Stimulated activated CD4-positive, alpha-beta T cell treated with anti-CD3 and anti-CD28 coated beads, TNF-alpha, amount 100 ng/mL, for 24 hours (primary cell): ENCODE measurements at regions not wholly inside any gene's neighbourhood (a gene's known extent, or its start where the extent isn't known, plus 50 kb on each side); places are given as distances from the start of the nearest gene placed in this dataset.
"Not testable (repeated sequence)": the region's sequence is repeated elsewhere in the genome, so short reads cannot be mapped to it uniquely, and the experiment has no call there.

Experiments
- DNase-seq, 3 experiments: peaks; one replicate each; pipeline ENCODE4 v3.0.0-alpha.2; 2020; ENCODE audit warnings: low read depth in 3 of 3

DNA sequence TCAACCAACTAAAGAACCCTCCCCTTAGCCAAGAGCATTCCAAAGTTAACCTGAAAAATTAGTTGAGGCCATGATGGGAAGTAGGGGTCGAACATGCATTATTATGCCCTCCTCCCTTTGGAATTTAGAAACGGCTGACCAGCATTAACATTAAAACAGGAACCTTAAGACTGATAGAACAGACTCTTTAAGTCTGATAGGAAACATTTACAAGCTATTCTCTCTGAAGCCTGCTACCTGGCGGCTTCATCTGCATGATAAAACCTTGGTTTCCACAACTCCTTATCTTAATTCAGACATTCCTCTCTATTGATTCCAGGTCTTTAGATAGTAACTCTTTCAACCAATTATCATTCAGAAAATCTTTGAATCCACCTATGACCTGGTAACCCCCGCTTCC lies 331.0 kb downstream of the CGGBP1 start:
- no peak for DNase-seq

DNA sequence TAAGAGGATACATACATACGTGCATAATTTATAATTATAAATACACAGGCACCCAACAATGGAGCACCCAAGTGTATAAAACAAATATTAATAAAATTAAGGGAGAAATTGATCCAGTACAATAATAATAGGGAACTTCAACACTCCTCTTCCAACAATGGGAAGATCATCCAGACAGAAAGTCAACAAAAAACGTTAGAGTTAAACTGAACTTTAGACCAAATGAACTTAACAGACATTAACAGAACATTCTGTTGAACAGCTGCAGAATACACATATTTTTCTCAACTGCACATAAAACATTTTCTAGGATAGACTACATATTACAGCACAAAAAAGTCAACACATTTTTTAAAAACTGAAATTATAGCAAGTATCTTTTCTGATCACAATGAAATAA lies 339.7 kb downstream of the CGGBP1 start:
- no peak for DNase-seq

DNA sequence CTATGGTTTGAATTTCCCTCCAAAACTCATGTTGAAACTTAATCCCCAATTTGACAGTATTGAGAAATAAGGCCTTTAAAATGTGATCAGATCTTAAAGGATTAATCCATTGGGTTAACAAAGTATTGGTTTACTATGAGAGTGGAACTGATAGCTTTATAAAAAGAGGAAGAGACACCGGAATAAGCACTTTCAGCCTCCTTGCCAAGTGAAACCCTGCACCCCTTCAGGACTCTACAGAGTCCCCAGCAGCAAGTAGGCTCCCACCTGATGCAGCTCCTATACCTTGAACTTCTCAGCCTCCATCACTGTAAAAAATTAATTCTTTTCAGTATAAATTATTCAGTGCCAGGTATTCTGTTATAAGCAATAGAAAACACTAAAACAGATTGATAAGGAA lies 348.3 kb downstream of the CGGBP1 start:
- DNase-seq = no peak

DNA sequence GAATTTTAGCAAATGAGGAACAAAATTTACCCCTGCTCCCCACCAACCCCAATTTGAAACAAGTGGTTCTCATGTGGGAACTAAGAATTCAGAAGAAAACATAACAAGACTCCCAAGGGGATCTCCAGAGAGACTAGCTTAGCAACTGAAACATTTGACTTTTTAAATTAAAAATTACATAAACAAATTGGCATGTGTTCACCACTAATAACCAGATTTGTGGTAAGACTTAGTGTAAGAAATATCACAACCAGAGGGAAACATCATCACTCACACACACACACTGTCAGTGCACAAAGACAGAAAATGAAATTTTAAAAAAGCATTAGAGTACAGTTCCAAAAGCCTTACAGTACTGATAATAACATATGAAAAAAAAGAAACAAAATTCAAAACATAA lies 348.8 kb downstream of the CGGBP1 start:
- DNase-seq = no peak

DNA sequence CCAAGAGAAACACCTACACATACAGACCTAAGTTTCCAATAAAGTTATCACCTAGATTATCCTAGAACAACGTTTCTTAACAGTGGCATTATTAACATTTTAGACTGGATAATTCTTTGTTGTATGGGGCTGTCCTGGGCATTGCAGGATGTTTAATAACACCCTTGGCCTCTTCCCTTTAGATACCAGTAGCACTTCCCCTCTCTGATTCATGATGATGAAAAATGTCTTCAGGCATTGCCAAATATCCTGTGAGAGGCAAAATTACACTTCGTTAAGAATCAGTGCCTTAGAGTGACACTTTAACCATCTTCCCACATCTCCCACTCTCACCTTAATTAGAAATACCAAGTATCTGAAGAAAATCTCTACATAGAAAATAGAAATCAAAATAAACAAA lies 352.6 kb downstream of the CGGBP1 start:
- no peak for DNase-seq

DNA sequence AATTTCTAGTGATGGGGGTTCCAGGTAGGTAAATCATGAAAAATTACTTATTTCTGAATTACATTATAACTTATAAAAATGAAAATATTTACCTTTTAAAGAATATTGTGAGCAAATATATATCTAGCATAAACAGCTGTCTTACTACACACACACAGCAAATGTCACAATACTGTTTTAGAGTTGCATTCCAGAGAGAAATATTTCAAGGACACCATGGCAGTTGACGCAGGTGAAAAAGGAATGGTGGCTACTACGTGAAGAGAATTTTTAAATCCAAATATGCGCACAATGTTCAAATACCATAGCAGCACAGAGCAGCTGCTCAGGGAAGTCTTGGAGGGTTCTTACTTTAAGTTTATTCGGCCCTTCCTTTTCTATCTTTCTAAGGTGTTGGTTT lies 356.2 kb downstream of the CGGBP1 start:
- no peak for DNase-seq

DNA sequence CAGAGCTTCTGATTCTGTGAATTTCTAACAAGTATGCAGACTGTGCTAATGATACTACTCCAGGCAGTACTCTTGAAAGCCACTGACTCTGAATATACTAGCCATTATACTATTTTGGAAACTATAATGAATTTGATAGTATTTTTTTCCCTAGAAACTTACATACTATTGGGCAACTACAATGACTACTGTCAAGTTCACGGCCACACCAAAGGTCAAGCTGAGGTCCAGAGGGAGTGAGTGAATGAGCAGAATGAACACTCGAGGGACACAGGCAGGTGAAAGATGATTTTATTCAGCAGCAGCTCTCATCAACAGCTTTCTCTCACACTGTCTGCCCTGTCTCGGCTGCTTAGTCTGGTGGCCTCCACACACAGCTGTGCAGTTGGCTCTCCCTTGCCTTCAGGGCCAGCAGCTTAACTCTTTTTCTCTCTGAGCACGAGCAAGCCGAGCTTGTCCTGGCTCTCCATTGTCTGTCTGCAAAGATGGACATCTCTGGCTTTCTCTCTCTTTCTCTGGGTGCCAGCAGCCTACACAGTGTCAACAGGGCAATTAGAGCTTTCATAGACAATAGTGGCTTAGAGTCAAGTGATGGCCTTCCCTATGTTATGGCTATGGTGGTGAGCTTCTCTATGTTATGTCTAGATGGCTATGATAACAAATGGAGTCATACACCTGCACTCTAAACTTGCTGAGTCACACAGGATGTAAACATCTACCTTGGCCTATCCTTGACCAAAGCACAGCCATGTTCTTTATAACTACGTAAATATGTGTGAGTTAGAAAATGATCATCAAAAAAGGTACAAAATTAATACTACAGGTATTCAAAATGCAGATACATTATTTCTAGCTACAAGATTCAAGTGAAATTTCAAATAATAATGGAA lies 362.4 kb downstream of the CGGBP1 start:
- no peak for DNase-seq

DNA sequence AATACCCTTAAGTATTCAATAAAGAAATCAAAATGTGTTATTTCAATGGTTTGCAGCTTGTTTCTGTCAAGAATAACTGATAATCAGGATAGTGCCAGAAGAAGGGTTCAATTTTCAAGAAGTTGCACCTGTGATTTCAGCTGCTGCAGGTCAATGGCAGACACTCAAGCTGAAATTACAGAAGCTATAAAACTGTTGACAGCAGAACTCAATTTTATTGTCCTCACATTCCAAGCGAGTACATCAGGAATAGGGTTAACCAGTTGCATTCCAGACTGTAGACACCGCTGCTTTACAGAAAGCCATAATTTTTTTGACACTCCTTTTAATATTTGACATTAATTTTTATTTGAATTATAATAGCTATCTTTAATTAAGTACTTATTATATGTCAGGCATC lies 364.1 kb downstream of the CGGBP1 start:
- DNase-seq = no peak

DNA sequence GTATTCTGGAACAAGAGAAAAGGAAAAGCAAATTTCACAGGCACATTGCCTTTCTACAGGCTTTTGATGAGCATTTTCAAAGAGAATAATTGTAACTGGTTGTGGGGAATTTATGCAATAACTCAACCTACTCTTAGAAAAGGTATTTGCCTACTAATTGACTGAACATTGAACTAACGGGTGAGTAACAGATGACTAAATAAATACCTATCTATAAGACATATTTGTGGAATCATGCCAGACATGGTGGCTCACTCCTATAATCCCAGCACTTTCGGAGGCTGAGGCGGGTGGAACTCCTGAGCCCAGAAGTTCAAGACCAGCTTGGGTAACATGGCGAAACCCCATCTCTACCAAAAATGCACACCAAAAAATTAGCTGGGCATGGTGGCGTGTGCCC lies 367.7 kb downstream of the CGGBP1 start:
- no peak for DNase-seq

DNA sequence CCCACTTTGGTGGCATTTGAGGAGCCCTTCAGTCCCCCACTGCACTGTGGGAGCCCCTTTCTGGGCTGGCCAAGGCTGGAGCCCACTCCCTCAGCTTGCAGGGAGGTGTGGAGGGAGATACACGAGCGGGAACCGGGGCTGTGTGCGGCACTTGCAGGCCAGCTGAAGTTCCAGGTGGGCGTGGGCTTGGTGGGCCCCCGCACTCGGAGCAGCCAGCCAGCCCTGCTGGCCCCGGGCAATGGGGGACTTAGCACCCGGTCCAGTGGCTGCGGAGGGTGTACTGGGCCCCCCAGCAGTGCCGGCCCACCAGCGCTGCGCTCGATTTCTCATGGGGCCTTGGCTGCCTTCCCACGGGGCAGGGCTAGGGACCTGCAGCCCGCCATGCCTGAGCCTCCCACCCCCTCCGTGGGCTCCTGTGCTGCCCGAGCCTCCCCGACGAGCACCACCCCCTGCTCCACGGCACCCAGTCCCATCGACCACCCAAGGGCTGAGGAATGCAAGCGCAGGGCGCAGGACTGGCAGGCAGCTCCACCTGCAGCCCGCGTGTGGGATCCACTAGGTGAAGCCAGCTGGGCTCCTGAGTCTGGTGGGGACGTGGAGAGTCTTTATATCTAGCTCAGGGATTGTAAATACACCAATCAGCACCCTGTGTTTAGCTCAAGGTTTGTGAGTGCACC lies 379.7 kb downstream of the CGGBP1 start:
- not testable (repeated sequence) for DNase-seq

DNA sequence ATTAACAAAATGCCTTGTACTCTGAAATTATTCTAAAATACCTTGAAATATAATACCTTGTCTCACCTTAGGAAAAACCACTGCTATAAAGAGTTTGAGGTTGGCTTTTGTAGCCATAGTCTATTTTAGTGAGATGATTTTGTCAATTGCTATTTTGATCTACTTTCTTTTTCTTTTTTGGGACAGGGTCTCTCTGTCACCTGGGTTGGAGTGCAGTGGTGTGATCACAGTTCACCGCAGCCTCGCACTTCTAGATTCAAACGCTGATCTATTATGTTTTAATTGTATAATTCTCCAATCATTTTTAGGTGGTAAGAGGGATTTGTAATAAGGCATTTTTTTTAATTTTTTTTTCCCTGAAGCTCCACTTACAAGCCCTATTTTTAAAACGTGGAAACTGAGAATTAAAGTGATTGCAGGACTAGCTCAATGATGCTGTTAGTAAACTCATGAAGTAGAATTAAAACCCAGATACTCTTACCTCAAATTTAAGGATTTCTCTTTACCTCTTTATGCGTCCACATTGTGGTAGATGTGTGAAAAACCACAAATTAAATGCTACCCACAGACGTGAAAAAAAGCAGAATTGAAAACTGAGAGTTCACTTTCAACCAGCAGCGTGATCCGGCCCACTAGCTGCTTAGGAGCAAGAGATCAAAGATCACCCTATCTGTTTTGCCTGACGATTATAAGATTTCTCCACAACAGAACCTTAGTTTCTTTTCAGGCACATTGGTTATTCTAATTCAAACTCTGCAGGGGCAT lies 384.2 kb downstream of the CGGBP1 start:
- DNase-seq = no peak

DNA sequence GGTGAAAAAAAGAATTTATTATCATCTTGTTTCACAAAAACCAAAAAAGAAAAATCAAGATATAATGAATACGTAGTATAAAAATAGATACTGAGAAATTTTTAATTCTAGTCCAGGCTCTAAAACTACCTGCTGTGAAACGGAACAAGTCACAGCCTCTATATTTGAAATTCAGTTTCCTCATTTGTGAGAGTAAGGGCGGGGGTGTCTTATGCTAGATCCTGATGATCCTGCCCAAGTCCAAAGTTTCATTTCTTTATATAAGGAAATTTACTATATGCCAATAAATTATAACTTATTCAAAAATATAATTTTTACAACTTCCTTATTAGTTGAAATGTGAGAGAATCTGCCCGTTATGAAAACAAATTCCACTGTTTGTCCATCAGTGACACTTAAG lies 385.7 kb downstream of the CGGBP1 start:
- no peak for DNase-seq

DNA sequence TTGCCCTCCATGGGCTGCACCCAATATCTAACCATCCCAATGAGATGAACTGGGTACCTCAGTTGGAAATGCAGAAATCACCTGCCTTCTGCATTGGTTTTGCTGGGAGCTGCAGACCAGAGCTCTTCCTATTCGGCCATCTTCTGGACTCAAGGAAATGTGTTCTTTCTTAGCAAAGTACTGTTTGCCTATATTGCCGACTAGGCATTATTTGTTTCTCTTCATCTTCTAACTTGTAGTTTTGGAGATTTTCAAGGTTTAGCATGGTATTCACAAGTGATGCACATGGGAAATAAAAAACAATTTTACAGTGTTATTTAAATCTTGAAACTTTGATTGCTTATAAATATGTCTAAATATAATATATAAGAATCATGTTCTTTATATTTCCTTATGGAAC lies 377.8 kb upstream of the POU1F1 start:
- DNase-seq = no peak

DNA sequence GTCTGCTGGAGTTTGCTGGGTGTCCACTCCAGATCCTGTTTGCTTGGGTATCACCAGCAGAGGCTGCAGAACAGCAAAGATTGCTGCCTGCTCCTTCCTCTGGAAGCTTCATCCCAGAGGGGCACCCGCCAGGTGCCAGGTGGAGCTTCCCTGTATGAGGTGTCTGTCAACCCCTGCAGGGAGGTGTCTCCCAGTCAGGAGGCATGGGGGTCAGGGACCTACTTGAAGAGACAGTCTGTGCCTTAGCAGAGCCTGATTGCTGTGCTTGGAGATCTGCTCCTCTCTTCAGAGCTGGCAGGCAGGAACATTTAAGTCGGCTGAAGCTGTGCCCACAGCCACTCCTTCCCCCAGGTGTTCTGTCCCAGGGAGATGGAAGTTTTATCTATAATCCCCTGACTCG lies 376.8 kb upstream of the POU1F1 start:
- not testable (repeated sequence) for DNase-seq

DNA sequence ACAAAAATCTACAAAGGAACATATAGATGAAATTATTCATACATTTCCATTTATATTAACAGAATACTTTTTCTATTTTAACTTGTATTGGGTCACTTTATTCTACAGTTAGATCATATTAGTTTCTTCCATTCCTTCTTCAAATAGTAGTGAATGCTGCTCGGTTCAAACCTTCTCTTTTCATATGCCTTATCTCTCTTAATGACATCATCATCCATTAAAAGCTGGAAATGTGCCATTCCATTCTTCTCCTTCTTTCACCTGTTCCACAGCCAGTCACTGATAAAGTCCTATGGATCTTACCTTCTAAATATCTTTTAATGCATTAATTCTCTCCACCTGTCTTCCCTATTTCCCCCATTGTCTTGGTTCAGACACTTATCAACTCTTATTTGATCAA lies 358.0 kb upstream of the POU1F1 start:
- DNase-seq = no peak

DNA sequence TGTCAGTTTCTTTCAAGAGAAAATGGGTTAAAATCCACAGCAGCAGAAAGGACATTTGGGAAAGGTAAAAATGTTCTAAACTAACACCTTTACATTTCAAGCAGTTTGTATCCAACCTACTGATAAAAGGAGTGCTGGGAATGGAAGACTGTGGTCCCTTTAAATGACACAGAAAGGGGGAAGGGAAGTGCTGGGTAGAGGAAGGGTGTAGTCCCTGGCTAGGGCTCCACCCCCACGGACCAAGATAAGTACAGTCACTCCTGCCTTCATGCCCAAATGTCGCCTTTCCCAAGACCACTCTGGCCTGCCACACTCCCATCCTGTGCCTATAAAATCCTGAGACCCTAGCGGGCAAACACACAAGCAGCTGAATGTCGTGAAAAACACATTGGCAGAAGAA lies 350.9 kb upstream of the POU1F1 start:
- no peak for DNase-seq

DNA sequence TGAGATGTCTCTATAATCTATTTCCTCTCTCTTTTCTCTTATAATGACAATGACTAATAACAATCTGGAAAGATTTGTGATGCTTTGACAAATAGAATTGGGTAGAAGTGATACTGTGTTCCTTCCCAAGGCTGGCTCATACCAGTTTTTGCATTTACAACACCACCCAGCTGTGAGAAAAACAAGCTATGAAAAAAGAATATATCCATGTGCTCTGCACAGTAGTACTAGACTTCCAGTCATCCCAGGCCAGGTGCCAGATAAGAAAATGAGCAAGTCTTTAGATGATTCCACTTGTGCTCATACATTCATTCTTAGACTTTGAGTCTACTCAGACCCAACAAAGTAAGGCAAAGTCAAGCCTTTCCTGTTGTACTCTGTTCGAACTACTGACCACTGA lies 350.2 kb upstream of the POU1F1 start:
- no peak for DNase-seq

DNA sequence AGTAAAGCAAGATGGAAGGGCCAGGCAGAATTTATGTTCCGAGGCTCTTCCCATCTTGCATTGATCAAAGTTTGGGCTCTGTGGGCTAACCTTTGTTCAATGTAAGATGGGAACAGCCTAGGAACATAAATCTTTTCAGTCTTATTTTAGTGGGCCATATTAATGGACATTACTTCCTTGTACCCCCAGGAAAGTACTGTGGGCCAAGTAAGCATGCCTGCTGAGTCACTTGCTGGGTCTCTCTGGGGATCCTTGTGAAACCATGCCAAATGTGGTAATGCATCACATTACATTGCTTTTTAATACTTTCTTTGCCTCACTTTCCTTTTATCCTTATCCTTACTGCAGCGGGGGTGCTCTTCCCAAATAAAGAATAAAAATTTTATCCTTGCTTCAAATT lies 349.5 kb upstream of the POU1F1 start:
- DNase-seq = no peak

DNA sequence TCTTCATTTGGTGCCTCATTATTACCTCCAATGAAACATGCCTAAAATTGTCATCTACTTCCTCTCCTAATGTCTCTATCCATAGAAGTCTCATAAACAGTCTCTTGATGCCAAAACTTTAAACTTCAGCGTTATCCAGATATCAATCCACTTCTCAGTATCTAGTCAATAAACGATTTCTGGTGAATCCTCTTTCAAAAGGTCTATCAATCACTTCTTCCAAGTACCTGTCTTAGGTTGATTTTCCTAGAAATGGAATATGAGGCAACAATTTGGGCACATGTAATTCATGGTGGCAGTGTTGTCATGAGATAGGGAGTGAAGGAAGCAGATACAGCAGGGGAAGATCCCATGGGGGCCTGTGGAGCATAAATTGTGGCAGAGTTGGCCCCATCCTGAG lies 348.5 kb upstream of the POU1F1 start:
- DNase-seq = no peak

DNA sequence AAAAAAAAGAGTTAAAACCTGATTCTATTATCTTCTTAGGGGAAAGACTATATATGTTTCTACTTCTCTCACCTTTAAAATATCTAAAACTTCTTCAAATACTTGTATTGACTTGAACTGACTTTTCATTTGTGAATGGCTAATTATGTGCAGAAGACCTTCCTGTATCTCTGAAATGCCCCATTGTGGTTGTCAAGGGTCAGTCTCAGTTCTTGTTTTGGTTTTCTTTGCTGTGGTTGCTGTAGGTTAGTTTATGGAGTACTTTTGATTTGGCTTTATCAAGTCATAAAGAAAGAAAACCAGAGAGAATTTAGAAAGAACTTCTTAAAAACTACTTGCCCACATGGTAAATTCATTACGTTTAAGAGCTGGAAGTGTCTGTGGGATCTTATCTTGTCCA lies 345.3 kb upstream of the POU1F1 start:
- DNase-seq = no peak

DNA sequence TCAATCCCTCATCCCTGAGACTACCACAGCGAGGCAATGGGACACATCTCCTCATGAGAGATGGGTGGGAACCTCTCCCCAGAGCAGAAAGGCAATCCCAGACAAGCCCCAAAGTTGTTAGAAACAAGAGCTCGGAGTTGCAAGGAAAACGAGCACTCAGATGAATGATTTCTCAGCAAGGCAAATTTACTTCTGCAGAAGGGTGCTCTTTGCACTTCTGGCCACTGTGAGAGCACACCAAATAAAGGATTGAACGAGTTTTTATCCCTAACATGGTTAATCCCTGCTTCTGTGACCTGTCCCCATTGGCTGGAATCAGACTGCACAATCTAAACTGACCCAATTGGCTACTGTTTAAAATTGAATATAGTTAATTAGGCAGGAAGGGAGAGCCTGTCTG lies 339.1 kb upstream of the POU1F1 start:
- no peak for DNase-seq

DNA sequence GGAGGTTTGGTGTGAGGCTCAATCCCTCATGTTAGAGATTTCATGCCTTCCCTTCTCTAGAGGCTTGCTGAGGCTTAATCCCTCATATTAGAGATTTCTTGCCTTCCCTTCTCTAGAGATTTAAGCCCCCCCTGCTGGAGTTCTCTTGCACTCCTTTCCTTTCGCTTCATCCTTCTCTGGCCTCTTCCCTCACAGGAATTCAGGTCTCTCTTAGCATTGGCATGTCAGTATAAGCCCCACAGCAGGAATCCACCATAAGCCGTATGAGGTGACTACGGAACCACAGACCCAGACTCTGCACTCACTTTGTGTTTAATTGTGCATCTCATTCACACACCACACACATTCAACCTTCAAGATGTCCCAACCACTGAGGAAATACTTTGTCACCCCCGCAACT lies 338.6 kb upstream of the POU1F1 start:
- DNase-seq = no peak

DNA sequence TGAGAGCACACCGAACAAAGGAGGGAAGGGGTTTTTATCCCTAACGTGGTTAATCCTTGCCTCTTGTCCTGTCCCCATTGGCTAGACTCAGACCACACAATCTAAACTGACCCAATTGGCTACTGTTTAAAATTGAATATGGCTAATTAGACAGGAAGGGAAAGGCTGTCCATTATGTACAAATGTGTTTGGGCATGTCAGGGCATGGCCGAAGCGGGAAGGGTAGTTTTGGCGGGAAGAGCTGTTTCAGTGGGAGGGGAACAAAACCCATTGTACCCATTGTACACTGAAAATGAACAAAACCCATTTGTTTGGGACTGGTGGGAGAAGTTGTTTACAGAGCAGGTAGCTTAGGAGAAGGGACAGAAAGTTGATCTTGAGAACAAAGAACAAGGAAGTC lies 330.9 kb upstream of the POU1F1 start:
- DNase-seq = no peak
